CD14-positive monocyte (primary cell): ENCODE measurements at regions not wholly inside any gene's neighbourhood (a gene's known extent, or its start where the extent isn't known, plus 50 kb on each side); places are given as distances from the start of the nearest gene placed in this dataset.

ENCODE experiments used
- DNase-seq, 3 donors: peaks; one replicate each; pipeline ENCODE4 v3.0.0-alpha.2; 2011 to 2022
- H2AFZ ChIP-seq: 2 replicates; pipeline ENCODE4 v1.6.0; 2012; ENCODE audit warnings: mild to moderate bottlenecking, low read depth, low read length, inconsistent platforms; ENCODE audit not compliant: insufficient read depth, poor library complexity, severe bottlenecking
- H3K27ac ChIP-seq, 2 donors: 1 replicate in 1 of 2; 2 replicates in 1 of 2; pipeline ENCODE4 v1.5.1; 2012 to 2013; ENCODE audit warnings: low read length in 2 of 2, control low read depth in 1 of 2, inconsistent platforms in 1 of 2, low read depth in 1 of 2, mild to moderate bottlenecking in 1 of 2
- H3K27me3 ChIP-seq, 2 donors: one replicate each; pipeline versions ENCODE4 v1.6.0 to v1.6.1; 2011 to 2013; ENCODE audit warnings: low read length in 2 of 2; ENCODE audit not compliant: control insufficient read depth in 2 of 2, insufficient read depth in 2 of 2
- H3K36me3 ChIP-seq, 2 donors: replicated peaks in 1 of 2; 1 replicate in 1 of 2; 2 replicates in 1 of 2; pipeline versions ENCODE4 v1.5.1 to v1.6.1; 2012 to 2013; ENCODE audit warnings: low read length in 2 of 2, control low read depth in 1 of 2, inconsistent platforms in 1 of 2, mild to moderate bottlenecking in 1 of 2; ENCODE audit not compliant: insufficient read depth in 2 of 2, control insufficient read depth in 1 of 2
- H3K4me1 ChIP-seq, 2 donors: 1 replicate in 1 of 2; 2 replicates in 1 of 2; pipeline versions ENCODE4 v1.5.1 to v1.6.1; 2012 to 2013; ENCODE audit warnings: low read length in 2 of 2, control low read depth in 1 of 2, inconsistent platforms in 1 of 2, mild to moderate bottlenecking in 1 of 2, moderate library complexity in 1 of 2; ENCODE audit not compliant: insufficient read depth in 2 of 2, control insufficient read depth in 1 of 2
- H3K4me2 ChIP-seq: replicated peaks from 2 replicates; pipeline ENCODE3; 2012; ENCODE audit warnings: low read length, moderate library complexity, mild to moderate bottlenecking; ENCODE audit not compliant: poor library complexity, severe bottlenecking; ENCODE audit errors: extremely low read depth
- H3K4me3 ChIP-seq, 3 experiments: fragments of 200-600 bp in 1 of 3; sonication (generic) in 1 of 3; replicated peaks in 1 of 3; 1 replicate in 2 of 3; 2 replicates in 1 of 3; pipeline ENCODE4 v1.5.1; 2011 to 2013; ENCODE audit warnings: low read length in 3 of 3, mild to moderate bottlenecking in 3 of 3, control low read depth in 2 of 3, low read depth in 2 of 3, inconsistent platforms in 1 of 3, moderate library complexity in 1 of 3
- H3K79me2 ChIP-seq: 2 replicates; pipeline ENCODE4 v1.6.0; 2012; ENCODE audit warnings: mild to moderate bottlenecking, control low read depth, inconsistent platforms, low read length, moderate library complexity; ENCODE audit not compliant: insufficient read depth
- H3K9ac ChIP-seq: 2 replicates; pipeline ENCODE4 v1.6.0; 2017; ENCODE audit warnings: low read length, mild to moderate bottlenecking; ENCODE audit not compliant: insufficient read depth, poor library complexity, severe bottlenecking
- H3K9me3 ChIP-seq, 2 donors: replicated peaks in 1 of 2; 1 replicate in 1 of 2; 2 replicates in 1 of 2; pipeline versions ENCODE4 v1.5.1 to v1.6.1; 2012 to 2013; ENCODE audit warnings: low read length in 2 of 2, control low read depth in 1 of 2; ENCODE audit not compliant: control insufficient read depth in 1 of 2, insufficient read depth in 1 of 2
- H4K20me1 ChIP-seq: 2 replicates; pipeline ENCODE4 v1.6.0; 2012; ENCODE audit warnings: mild to moderate bottlenecking, low read length, control low read depth, moderate library complexity; ENCODE audit not compliant: insufficient read depth
- H3K27ac Mint-ChIP-seq, 7 donors: one replicate each; pipeline ENCODE4 v1.8.0; 2020; ENCODE audit warnings: mild to moderate bottlenecking in 7 of 7, mixed read lengths in 7 of 7, moderate library complexity in 6 of 7, inconsistent platforms in 2 of 7
- H3K27me3 Mint-ChIP-seq, 3 donors: one replicate each; pipeline ENCODE4 v1.8.0; 2021 to 2022; ENCODE audit warnings: low read depth in 3 of 3, mild to moderate bottlenecking in 3 of 3, mixed read lengths in 3 of 3, moderate library complexity in 3 of 3, inconsistent platforms in 1 of 3
- H3K36me3 Mint-ChIP-seq, 2 donors: one replicate each; pipeline ENCODE4 v1.8.0; 2020; ENCODE audit warnings: mixed read lengths in 2 of 2, inconsistent platforms in 1 of 2, mild to moderate bottlenecking in 1 of 2
- H3K4me1 Mint-ChIP-seq: one replicate; pipeline ENCODE4 v1.8.0; 2020; ENCODE audit warnings: mild to moderate bottlenecking, mixed read lengths
- H3K4me3 Mint-ChIP-seq, 2 donors: one replicate each; pipeline ENCODE4 v1.8.0; 2020; ENCODE audit warnings: mild to moderate bottlenecking in 2 of 2, mixed read lengths in 2 of 2, moderate library complexity in 1 of 2
- H3K9me3 Mint-ChIP-seq, 7 donors: one replicate each; pipeline ENCODE4 v1.8.0; 2020 to 2022; ENCODE audit warnings: mixed read lengths in 7 of 7, mild to moderate bottlenecking in 6 of 7, moderate library complexity in 6 of 7, inconsistent platforms in 2 of 7
- CTCF ChIP-seq: fragments of 200-600 bp; IDR thresholded peaks from one replicate; pipeline ENCODE4 v1.8.0; 2022; ENCODE audit warnings: antibody characterized with exemption, mild to moderate bottlenecking
- WGBS: methylation state at CpG from one replicate; pipeline ENCODE4 v1.1.5; 2013; ENCODE audit warnings: missing lambda C conversion rate; ENCODE audit not compliant: insufficient coverage; 5-methylcytosine and 5-hydroxymethylcytosine counted together
- intact Hi-C, 2 donors: fragments of 100-400 bp; cut with micrococcal nuclease; formaldehyde crosslinking; loops; one replicate each; pipeline versions ENCODE4 v1.15.0 to v1.15.1; 2023

DNA sequence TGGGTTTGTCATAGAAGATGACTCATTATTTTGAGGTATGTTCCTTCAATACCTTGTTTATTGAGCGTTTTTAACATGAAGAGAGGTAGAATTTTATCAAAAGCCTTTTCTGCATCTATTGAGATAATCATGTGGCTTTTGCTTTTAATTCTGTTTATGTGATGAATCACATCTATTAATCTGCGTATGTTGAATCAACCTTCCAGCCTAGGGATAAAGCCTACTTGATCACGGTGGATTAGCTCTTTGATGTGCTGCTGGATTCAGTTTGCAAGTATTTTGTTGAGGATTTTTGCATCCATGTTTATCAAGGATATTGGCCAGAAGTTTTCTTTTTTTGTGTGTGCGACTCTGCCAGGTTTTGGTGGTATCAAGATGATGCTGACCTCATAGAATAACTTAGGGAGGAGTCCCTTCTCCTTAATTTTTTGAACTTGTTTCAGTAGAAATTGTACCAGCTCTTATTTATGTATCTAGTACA is 602.6 kb downstream of the SNAPC1 start:
- H3K4me3 Mint-ChIP-seq = no peak overlapping the region
- no peak overlapping the region for H2AFZ ChIP-seq
- no peaks in the 10 kb centered on the region for H3K36me3 Mint-ChIP-seq
- H3K4me1 Mint-ChIP-seq = no peaks in the 10 kb centered on the region
- no peak overlapping the region for H3K9ac ChIP-seq
- H3K27ac Mint-ChIP-seq = no peak overlapping the region
- no peaks in the 10 kb centered on the region for H3K4me1 ChIP-seq
- H4K20me1 ChIP-seq = no peaks in the 10 kb centered on the region
- no peak for TF ChIP-seq CTCF
- H3K27me3 ChIP-seq = no peaks in the 10 kb centered on the region
- H3K79me2 ChIP-seq = no peaks in the 10 kb centered on the region
- no peak overlapping the region for H3K4me3 ChIP-seq
- H3K27ac ChIP-seq = no peak overlapping the region
- intact Hi-C loops = no loop called here
- no peak overlapping the region for H3K4me2 ChIP-seq
- WGBS = 100% methylated on average over 1 of the region's 4 CpGs
- DNase-seq = no peak
- no peaks in the 10 kb centered on the region for H3K27me3 Mint-ChIP-seq
- peaks cover 4 to 7% of the 10 kb centered on the region in 2 donors for H3K9me3 ChIP-seq
- peaks cover 0 to 14% (median 5%) of the 10 kb centered on the region in 7 donors for H3K9me3 Mint-ChIP-seq
- no peaks in the 10 kb centered on the region for H3K36me3 ChIP-seq

DNA sequence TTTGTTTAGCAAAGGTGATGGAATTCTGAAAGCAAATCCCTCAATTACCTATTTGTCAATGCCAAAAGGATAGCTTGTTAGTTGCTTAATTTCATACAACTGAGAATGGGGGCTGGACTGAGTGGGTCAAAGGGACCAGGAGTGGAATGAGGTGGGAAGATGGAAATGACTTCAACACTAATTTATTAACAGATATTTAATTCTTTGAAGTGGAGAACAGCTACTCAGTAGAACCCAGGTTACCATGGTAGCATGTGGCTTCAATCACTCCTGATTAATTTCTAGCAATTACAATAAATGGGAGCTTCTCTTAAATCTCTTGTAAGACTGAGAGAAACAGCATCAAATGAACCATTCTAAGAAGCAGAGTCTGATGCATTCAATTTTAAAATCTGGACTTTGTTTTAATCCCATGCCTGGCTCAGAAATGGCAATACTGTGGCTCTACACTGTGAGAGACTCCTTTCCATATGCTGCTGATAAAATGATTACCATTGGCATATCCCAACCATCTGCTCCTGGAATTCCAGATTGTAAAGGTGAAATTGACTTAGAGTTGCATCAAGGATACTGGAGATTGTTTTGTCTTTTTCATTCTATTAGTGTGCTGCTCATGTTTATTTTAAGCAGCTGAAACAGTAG is 607.8 kb downstream of the SNAPC1 start:
- no peak overlapping the region for H3K4me2 ChIP-seq
- no peak overlapping the region for H3K4me3 ChIP-seq
- H4K20me1 ChIP-seq = no peaks in the 10 kb centered on the region
- H3K4me1 Mint-ChIP-seq = no peaks in the 10 kb centered on the region
- no peak overlapping the region for H2AFZ ChIP-seq
- TF ChIP-seq CTCF = no peak
- no peaks in the 10 kb centered on the region for H3K27me3 Mint-ChIP-seq
- H3K9me3 ChIP-seq = peaks cover 0 to 4% of the 10 kb centered on the region in 2 donors
- H3K4me1 ChIP-seq = no peaks in the 10 kb centered on the region
- no peak for DNase-seq
- H3K36me3 Mint-ChIP-seq = no peaks in the 10 kb centered on the region
- no peak overlapping the region for H3K27ac ChIP-seq
- peaks cover 0 to 11% (median 3%) of the 10 kb centered on the region in 7 donors for H3K9me3 Mint-ChIP-seq
- no peak overlapping the region for H3K27ac Mint-ChIP-seq
- H3K4me3 Mint-ChIP-seq = no peak overlapping the region
- no peaks in the 10 kb centered on the region for H3K27me3 ChIP-seq
- no peaks in the 10 kb centered on the region for H3K36me3 ChIP-seq
- no peak overlapping the region for H3K9ac ChIP-seq
- intact Hi-C loops = no loop called here
- H3K79me2 ChIP-seq = no peaks in the 10 kb centered on the region
